ENCODE measurements at regions not wholly inside any gene's neighbourhood (a gene's known extent, or its start where the extent isn't known, plus 50 kb on each side); places are given as distances from the start of the nearest gene placed in this dataset.

GRCh38 chr20:58025233-58025632 lies 203.2 kb downstream of the ANKRD60 start:
- no peak overlapping the region for H3K4me3 ChIP-seq
- H3K27ac ChIP-seq, result no peak overlapping the region

GRCh38 chr20:58024241-58024721 lies 204.2 kb downstream of the ANKRD60 start:
- no peak overlapping the region for H3K4me3 ChIP-seq

GRCh38 chr20:58023781-58024180 lies 204.7 kb downstream of the ANKRD60 start:
- H3K27ac ChIP-seq, result no peak overlapping the region
- H3K4me3 ChIP-seq, result no peak overlapping the region

More at GRCh38 chr20:58024241-58024721, 204.2 kb downstream of the ANKRD60 start:
- H3K27ac ChIP-seq, result no peak overlapping the region

GRCh38 chr20:58023346-58023745 lies 205.1 kb downstream of the ANKRD60 start:
- Histone ChIP-seq H3K4me3 (no peak overlapping the region), H3K27ac (peak overlapping the region in 1 of 21 experiments; percentile 21)

- Histone ChIP-seq H3K4me3 (no peak overlapping the region), H3K27ac (peak overlapping the region in 2 of 21 experiments; percentile 17 to 52)
Observed at GRCh38 chr20:58022711-58023110, 205.7 kb downstream of the ANKRD60 start.

- no peak overlapping the region for H3K4me3 ChIP-seq
- peak overlapping the region in 7 of 21 experiments; percentile 14 to 84 (median 52) for H3K27ac ChIP-seq
Observed at GRCh38 chr20:58021481-58021880, 207.0 kb downstream of the ANKRD60 start.

GRCh38 chr20:58020656-58021454 lies 207.6 kb downstream of the ANKRD60 start:
- no peak overlapping the region for H3K4me3 ChIP-seq
- H3K27ac ChIP-seq, result peak overlapping the region in 11 of 21 experiments; percentile 2 to 84 (median 52)

- Histone ChIP-seq H3K4me3 (no peak overlapping the region), H3K27ac (peak overlapping the region in 12 of 21 experiments; percentile 28 to 84 (median 68))
Observed at GRCh38 chr20:58019850-58020625, 208.4 kb downstream of the ANKRD60 start.

- Histone ChIP-seq H3K4me3 (no peak overlapping the region), H3K27ac (peak overlapping the region in 16 of 21 experiments; percentile 18 to 84 (median 58))
Observed at GRCh38 chr20:58019027-58019849, 209.2 kb downstream of the ANKRD60 start.

- H3K27ac ChIP-seq, result peak overlapping the region in 12 of 21 experiments; percentile 18 to 81 (median 64)
- H3K4me3 ChIP-seq, result no peak overlapping the region
Observed at GRCh38 chr20:58018590-58018989, 209.9 kb downstream of the ANKRD60 start.

- Histone ChIP-seq H3K4me3 (no peak overlapping the region), H3K27ac (peak overlapping the region in 11 of 21 experiments; percentile 43 to 81 (median 68))
Observed at GRCh38 chr20:58017970-58018530, 210.4 kb downstream of the ANKRD60 start.

GRCh38 chr20:58017231-58017969 lies 211.1 kb downstream of the ANKRD60 start:
- H3K4me3 ChIP-seq, result no peak overlapping the region
- peak overlapping the region in 13 of 21 experiments; percentile 34 to 81 (median 64) for H3K27ac ChIP-seq

- Histone ChIP-seq H3K4me3 (no peak overlapping the region), H3K27ac (peak overlapping the region in 8 of 21 experiments; percentile 21 to 81 (median 54))
Observed at GRCh38 chr20:58016779-58017178, 211.7 kb downstream of the ANKRD60 start.

- H3K4me3 ChIP-seq, result no peak overlapping the region
- peak overlapping the region in 3 of 21 experiments; percentile 13 to 32 (median 25) for H3K27ac ChIP-seq
Observed at GRCh38 chr20:58014628-58015315, 213.7 kb downstream of the ANKRD60 start.

GRCh38 chr20:58012731-58013510 lies 215.5 kb downstream of the ANKRD60 start:
- H3K4me3 ChIP-seq, result no peak overlapping the region
- peak overlapping the region in 3 of 21 experiments; percentile 5 to 33 (median 25) for H3K27ac ChIP-seq

GRCh38 chr20:58011947-58012610 lies 216.4 kb downstream of the ANKRD60 start:
- H3K27ac ChIP-seq, result no peak overlapping the region
- H3K4me3 ChIP-seq, result no peak overlapping the region
